ENCODE measurements at regions not wholly inside any gene's neighbourhood (a gene's known extent, or its start where the extent isn't known, plus 50 kb on each side); places are given as distances from the start of the nearest gene placed in this dataset.

DNA sequence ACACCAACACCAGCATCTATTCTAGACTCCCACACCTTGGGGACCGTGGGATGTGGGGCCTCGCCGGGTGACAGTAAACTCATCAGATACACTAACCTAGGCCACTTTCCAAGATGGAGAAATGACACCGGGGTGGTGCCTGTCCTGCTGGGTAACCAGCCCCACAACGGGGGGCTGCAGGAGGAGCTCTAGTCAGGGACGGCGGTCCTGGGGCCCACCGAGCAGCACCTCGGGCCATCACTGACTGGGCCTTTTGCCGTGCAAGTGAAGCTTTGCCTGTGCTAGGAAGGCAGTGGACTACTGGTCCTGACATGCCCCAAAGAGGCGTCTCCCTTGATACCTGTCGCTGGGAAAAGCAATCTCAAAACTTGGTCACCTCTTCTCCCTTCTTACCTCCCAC, 260.3 kb upstream of the IRX1 start (continued):
- no peak for TF ChIP-seq ZNF232 (CRISPR knock-in tag; IDR thresholded peaks at IDR 0.05)

DNA sequence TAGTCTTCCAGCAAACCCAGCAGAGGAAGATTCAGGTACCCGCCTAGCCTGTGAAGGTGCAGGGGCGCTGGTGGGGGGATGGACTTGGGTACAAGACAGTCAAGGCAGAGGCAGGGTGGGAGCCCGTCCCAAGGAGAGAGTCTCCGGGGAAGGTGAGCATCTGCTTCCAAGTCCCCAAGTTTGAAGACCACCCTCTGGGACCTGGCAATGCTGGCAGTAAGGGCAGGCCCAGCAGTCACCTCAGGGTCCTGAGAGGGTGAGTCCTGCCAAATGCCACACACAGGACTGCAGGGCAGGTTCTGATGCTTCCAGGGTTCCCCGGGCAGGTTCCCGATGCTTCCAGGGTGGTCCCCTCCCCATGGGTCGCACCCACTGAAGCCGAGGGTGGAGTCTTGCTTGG, 261.8 kb upstream of the IRX1 start:
- H3K27me3 Mint-ChIP-seq (ENCODE audit: low read depth), result no peaks in the 10 kb centered on the region
- ChIA-PET CTCF (no interaction called here), POLR2A (no interaction called here)
- TF ChIP-seq ZBTB21 (CRISPR knock-in tag; IDR thresholded peaks at IDR 0.05; ENCODE audit: borderline replicate concordance) (no peak), ATF1 (CRISPR knock-in tag; IDR thresholded peaks at IDR 0.05) (no peak), ZNF396 (CRISPR knock-in tag; IDR thresholded peaks at IDR 0.05; ENCODE audit: borderline replicate concordance) (no peak)
- no peak for ATAC-seq
- H3K36me3 Mint-ChIP-seq, result no peaks in the 10 kb centered on the region
- peaks cover under 1% of the 10 kb centered on the region; the same call in 1 of the 2 replicates for H3K9me3 Mint-ChIP-seq
- no peak overlapping the region for H3K4me3 Mint-ChIP-seq
- no peaks in the 10 kb centered on the region for H3K4me1 Mint-ChIP-seq
- H3K27ac Mint-ChIP-seq, result no peak overlapping the region
- DNase-seq (ENCODE audit: low spot score), result no peak

DNA sequence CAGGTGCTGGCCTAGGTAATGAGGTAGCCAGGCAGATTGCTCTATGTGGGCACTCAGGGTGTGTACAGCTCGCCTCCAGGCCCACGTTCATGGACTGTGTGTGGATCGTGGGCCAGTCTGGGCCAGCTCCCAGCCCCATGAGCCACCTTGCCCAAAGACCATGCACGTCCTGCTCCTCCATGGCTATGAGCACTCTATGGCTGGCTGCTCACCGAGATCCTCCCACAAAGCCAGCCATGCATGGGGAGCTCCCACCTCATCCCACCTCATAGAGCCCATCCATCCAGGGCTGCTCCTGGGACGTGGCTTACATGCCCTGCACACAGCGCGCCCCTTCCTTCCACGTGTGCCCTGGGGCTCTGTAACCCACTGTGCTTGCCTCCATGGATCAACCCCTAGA, 262.5 kb upstream of the IRX1 start:
- TF ChIP-seq NFATC4 (CRISPR knock-in tag; IDR thresholded peaks at IDR 0.05) (no peak), JAZF1 (CRISPR knock-in tag; IDR thresholded peaks at IDR 0.05) (no peak), ZNF317 (CRISPR knock-in tag; IDR thresholded peaks at IDR 0.05; ENCODE audit: borderline replicate concordance, low read depth) (no peak), CREB1 (CRISPR knock-in tag; IDR thresholded peaks at IDR 0.05) (no peak), NR3C1 (CRISPR knock-in tag; conservative IDR thresholded peaks at IDR 0.05; ENCODE audit: low read depth) (no peak), CREM (CRISPR knock-in tag; IDR thresholded peaks at IDR 0.05) (no peak), EMX1 (CRISPR knock-in tag; IDR thresholded peaks at IDR 0.05) (no peak), MXD4 (CRISPR knock-in tag; IDR thresholded peaks at IDR 0.05; ENCODE audit: borderline replicate concordance) (no peak), JUN (CRISPR knock-in tag; IDR thresholded peaks at IDR 0.05) (no peak), NFYB (CRISPR knock-in tag; conservative IDR thresholded peaks at IDR 0.05; ENCODE audit: low read depth) (no peak), TP53 (CRISPR knock-in tag; IDR thresholded peaks at IDR 0.05) (no peak), ZNF396 (CRISPR knock-in tag; IDR thresholded peaks at IDR 0.05; ENCODE audit: borderline replicate concordance) (no peak), ZNF232 (CRISPR knock-in tag; IDR thresholded peaks at IDR 0.05) (no peak), ZNF671 (CRISPR knock-in tag; IDR thresholded peaks at IDR 0.05) (no peak)
- TF ChIP-seq, protein P1, sequence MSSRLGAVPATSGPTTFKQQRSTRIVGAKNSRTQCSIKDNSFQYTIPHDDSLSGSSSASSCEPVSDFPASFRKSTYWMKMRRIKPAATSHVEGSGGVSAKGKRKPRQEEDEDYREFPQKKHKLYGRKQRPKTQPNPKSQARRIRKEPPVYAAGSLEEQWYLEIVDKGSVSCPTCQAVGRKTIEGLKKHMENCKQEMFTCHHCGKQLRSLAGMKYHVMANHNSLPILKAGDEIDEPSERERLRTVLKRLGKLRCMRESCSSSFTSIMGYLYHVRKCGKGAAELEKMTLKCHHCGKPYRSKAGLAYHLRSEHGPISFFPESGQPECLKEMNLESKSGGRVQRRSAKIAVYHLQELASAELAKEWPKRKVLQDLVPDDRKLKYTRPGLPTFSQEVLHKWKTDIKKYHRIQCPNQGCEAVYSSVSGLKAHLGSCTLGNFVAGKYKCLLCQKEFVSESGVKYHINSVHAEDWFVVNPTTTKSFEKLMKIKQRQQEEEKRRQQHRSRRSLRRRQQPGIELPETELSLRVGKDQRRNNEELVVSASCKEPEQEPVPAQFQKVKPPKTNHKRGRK (CRISPR knock-in tag; IDR thresholded peaks at IDR 0.05; ENCODE audit: borderline replicate concordance), result no peak
- TF ChIP-seq, protein P2, sequence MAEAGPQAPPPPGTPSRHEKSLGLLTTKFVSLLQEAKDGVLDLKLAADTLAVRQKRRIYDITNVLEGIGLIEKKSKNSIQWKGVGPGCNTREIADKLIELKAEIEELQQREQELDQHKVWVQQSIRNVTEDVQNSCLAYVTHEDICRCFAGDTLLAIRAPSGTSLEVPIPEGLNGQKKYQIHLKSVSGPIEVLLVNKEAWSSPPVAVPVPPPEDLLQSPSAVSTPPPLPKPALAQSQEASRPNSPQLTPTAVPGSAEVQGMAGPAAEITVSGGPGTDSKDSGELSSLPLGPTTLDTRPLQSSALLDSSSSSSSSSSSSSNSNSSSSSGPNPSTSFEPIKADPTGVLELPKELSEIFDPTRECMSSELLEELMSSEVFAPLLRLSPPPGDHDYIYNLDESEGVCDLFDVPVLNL (CRISPR knock-in tag; IDR thresholded peaks at IDR 0.05; ENCODE audit: borderline replicate concordance, low read depth), result no peak
- TF ChIP-seq, protein P3, sequence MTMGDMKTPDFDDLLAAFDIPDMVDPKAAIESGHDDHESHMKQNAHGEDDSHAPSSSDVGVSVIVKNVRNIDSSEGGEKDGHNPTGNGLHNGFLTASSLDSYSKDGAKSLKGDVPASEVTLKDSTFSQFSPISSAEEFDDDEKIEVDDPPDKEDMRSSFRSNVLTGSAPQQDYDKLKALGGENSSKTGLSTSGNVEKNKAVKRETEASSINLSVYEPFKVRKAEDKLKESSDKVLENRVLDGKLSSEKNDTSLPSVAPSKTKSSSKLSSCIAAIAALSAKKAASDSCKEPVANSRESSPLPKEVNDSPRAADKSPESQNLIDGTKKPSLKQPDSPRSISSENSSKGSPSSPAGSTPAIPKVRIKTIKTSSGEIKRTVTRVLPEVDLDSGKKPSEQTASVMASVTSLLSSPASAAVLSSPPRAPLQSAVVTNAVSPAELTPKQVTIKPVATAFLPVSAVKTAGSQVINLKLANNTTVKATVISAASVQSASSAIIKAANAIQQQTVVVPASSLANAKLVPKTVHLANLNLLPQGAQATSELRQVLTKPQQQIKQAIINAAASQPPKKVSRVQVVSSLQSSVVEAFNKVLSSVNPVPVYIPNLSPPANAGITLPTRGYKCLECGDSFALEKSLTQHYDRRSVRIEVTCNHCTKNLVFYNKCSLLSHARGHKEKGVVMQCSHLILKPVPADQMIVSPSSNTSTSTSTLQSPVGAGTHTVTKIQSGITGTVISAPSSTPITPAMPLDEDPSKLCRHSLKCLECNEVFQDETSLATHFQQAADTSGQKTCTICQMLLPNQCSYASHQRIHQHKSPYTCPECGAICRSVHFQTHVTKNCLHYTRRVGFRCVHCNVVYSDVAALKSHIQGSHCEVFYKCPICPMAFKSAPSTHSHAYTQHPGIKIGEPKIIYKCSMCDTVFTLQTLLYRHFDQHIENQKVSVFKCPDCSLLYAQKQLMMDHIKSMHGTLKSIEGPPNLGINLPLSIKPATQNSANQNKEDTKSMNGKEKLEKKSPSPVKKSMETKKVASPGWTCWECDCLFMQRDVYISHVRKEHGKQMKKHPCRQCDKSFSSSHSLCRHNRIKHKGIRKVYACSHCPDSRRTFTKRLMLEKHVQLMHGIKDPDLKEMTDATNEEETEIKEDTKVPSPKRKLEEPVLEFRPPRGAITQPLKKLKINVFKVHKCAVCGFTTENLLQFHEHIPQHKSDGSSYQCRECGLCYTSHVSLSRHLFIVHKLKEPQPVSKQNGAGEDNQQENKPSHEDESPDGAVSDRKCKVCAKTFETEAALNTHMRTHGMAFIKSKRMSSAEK (CRISPR knock-in tag; IDR thresholded peaks at IDR 0.05; ENCODE audit: borderline replicate concordance), result no peak
- Mint-ChIP-seq H3K27ac (no peak overlapping the region), H3K4me1 (no peaks in the 10 kb centered on the region), H3K9me3 (peaks cover 6% of the 10 kb centered on the region; the same call in 1 of the 2 replicates), H3K4me3 (no peak overlapping the region), H3K36me3 (no peaks in the 10 kb centered on the region), H3K27me3 (ENCODE audit: low read depth) (no peaks in the 10 kb centered on the region)
- CTCF ChIA-PET, result no interaction called here
- ATAC-seq (no peak), DNase-seq (ENCODE audit: low spot score) (no peak)
- POLR2A ChIA-PET, result no interaction called here

Data from WTC11 (cell line).